Activated T-helper 2 cell treated with anti-CD3 and anti-CD28 coated beads, Interferon-gamma antibody, Interleukin-2, Interleukin-4, amounts not matched to agents 10 μg/mL and 5 μg/mL and 100 μg/mL, durations not matched to agents 14 hours and 24 hours and 36 hours (primary cell): ENCODE measurements at regions not wholly inside any gene's neighbourhood (a gene's known extent, or its start where the extent isn't known, plus 50 kb on each side); places are given as distances from the start of the nearest gene placed in this dataset.

Experiments
- DNase-seq: peaks from one replicate; pipeline ENCODE4 v3.0.0; 2021; ENCODE audit warnings: low spot score
- H3K27ac Mint-ChIP-seq: one replicate; pipeline ENCODE4 v1.8.0; 2021; ENCODE audit warnings: mixed read lengths
- H3K27me3 Mint-ChIP-seq: one replicate; pipeline ENCODE4 v1.8.0; 2021; ENCODE audit warnings: low read depth, mixed read lengths
- H3K36me3 Mint-ChIP-seq: one replicate; pipeline ENCODE4 v1.8.0; 2021; ENCODE audit warnings: low read depth, mixed read lengths
- H3K4me1 Mint-ChIP-seq: one replicate; pipeline ENCODE4 v1.8.0; 2021; ENCODE audit warnings: low read depth, mixed read lengths
- H3K4me3 Mint-ChIP-seq: one replicate; pipeline ENCODE4 v1.8.0; 2021; ENCODE audit warnings: low read depth, mild to moderate bottlenecking, moderate library complexity, mixed read lengths
- H3K9me3 Mint-ChIP-seq: one replicate; pipeline ENCODE4 v1.8.0; 2021; ENCODE audit warnings: mixed read lengths
- intact Hi-C: fragments of 100-400 bp; cut with micrococcal nuclease; formaldehyde crosslinking; loops from one replicate; pipeline ENCODE4 v1.15.1; 2023

GRCh38 chr4:163875327-163875726 is 380.8 kb downstream of the TMA16 start:
- no peaks in the 10 kb centered on the region for H3K9me3 Mint-ChIP-seq
- no peaks in the 10 kb centered on the region for H3K4me1 Mint-ChIP-seq
- DNase-seq, result no peak
- no peak overlapping the region for H3K27ac Mint-ChIP-seq
- H3K36me3 Mint-ChIP-seq, result no peaks in the 10 kb centered on the region
- no peaks in the 10 kb centered on the region for H3K27me3 Mint-ChIP-seq
- no peak overlapping the region for H3K4me3 Mint-ChIP-seq
- intact Hi-C loops, result no loop called here

DNA sequence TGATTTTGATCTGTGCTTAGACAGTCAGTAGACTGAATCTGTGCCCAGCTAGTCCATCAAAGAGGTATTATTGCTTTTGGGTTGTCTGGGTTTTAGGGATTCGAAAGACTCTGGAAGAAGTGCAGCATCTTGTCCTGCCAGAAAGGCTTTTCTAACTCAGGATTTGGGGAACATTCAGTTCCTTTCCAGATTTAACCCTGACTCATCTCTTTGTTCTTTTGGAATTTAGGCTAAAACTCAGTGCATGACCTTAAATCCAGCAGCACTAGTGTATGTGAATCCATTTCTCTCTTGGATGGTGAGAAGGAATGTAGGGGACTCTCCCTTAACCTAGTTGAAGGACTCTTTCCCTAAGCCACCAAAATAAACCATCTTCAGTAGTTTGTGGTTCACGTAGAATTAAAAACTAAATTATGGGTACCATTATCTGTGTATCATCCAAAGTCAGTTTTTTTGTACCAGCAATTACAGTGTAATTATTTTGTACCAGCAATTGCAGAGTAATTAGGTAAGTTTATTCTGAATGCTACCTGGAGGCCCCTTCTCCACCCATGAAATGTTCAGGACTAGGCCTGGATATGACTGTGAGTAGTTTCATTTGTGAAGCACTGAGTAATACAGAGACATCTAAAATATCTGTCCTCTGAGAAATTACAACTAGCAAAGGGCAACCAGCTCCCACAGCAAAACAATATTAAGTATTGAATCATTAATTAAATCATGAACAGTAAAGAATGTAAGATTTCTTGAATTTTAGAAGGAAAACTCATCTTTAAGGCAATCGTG is 384.0 kb downstream of the TMA16 start:
- Mint-ChIP-seq H3K4me1 (no peaks in the 10 kb centered on the region), H3K27me3 (no peaks in the 10 kb centered on the region)
- intact Hi-C loops, result no loop called here

DNA sequence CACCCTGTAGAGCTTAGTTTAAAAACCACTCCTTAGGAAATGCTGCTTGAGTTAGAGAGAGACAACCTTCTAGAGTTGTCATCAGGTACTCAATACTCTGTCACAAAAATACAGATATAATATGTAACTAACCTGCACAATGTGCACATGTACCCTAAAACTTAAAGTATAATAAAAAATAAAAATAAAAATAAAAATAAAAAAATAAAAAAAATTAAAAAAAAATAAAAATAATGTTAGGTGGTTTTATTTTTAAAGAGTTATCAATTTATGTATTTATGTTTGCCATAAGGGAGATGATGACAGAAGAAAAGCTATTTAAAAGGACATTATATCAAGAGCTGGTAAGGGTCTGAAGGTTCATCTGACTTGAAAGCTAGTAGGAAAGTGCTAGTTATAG is 397.9 kb downstream of the TMA16 start:
- Mint-ChIP-seq H3K4me3 (no peak overlapping the region), H3K36me3 (no peaks in the 10 kb centered on the region), H3K9me3 (peaks cover 3% of the 10 kb centered on the region), H3K27me3 (no peaks in the 10 kb centered on the region), H3K4me1 (no peaks in the 10 kb centered on the region), H3K27ac (no peak overlapping the region)
- intact Hi-C loops, result no loop called here
- no peak for DNase-seq

More for the DNA sequence above, 384.0 kb downstream of the TMA16 start:
- no peak overlapping the region for H3K27ac Mint-ChIP-seq
- H3K9me3 Mint-ChIP-seq, result no peaks in the 10 kb centered on the region
- no peaks in the 10 kb centered on the region for H3K36me3 Mint-ChIP-seq
- no peak for DNase-seq
- no peak overlapping the region for H3K4me3 Mint-ChIP-seq

DNA sequence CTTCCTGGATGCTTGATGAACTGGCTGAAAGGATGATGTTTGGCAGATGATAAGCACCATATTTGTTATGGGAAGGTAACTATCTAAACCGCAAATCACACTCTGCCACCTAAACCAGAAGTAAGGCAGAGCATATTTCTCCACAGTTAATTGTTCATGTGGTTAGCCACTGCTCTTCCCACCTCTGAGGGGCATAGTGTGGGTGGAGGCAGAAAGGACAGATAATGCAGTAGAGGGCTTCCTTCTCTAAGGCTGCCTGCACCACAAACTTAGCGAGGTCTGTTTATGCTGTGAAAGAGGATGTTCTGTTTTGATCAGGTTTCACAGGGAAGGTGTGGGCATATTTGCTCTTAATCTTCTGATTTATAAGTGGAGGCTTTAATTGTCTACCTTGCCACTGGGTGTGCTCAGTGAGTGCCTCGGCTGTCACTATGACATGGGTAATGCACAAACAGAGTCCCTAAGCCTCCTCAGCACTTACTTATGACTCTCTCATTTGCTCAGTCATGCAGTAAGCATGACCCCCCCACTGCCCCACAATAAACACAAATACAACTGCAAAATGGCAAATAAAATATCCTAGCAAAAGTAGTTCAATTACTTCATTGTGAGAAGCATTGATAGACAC is 401.0 kb downstream of the TMA16 start:
- Mint-ChIP-seq H3K4me3 (no peak overlapping the region), H3K36me3 (no peaks in the 10 kb centered on the region), H3K4me1 (no peaks in the 10 kb centered on the region), H3K27me3 (no peaks in the 10 kb centered on the region), H3K27ac (no peak overlapping the region), H3K9me3 (peaks cover 3% of the 10 kb centered on the region)
- DNase-seq, result no peak
- intact Hi-C loops, result no loop called here

DNA sequence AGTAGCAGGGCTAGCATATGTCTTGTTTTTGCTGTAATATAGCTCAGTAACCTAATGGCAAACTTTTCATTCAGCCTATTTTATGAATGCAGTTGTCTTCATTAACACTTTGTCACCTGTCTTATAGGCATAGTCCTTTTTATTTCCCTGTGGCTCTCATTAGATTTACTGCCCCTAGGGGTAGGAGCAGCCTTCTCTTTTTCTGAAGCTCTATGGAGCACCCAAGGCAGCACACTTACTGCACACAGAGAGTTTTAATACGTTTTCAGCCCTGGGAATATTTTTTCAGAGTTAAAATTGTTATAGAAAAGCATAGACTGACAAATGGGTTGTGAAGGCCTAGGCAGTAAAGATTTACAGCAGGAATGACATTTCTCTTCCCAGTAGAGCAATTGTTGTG is 406.8 kb downstream of the TMA16 start:
- Mint-ChIP-seq H3K27ac (no peak overlapping the region), H3K4me3 (no peak overlapping the region), H3K9me3 (peaks cover 3% of the 10 kb centered on the region), H3K27me3 (no peaks in the 10 kb centered on the region), H3K4me1 (no peaks in the 10 kb centered on the region), H3K36me3 (no peaks in the 10 kb centered on the region)
- no peak for DNase-seq
- intact Hi-C loops, result no loop called here

DNA sequence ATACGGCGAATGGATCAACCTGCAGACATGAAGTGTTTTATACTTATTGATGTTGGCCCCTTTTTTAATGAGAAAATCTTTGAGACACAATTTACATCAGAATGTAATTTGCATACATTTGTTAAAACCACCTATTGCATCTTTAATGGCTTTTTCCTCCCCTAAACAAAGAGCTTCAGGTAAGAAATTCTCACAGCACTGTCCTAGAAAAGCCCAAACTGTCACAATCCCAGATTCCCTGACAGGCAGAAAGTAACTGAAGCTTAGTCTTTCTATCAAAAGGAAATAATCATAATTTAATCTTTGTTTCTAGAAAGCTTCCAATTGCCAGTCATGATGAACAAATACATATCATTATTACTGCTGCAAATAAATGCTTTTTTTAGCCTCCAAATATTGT is 407.9 kb downstream of the TMA16 start:
- H3K36me3 Mint-ChIP-seq, result no peaks in the 10 kb centered on the region
- H3K4me1 Mint-ChIP-seq, result no peaks in the 10 kb centered on the region
- no peaks in the 10 kb centered on the region for H3K9me3 Mint-ChIP-seq
- no peak overlapping the region for H3K4me3 Mint-ChIP-seq
- H3K27ac Mint-ChIP-seq, result no peak overlapping the region
- no peak for DNase-seq
- intact Hi-C loops, result no loop called here
- no peaks in the 10 kb centered on the region for H3K27me3 Mint-ChIP-seq

- Mint-ChIP-seq H3K9me3 (no peaks in the 10 kb centered on the region), H3K4me1 (no peaks in the 10 kb centered on the region), H3K36me3 (no peaks in the 10 kb centered on the region), H3K27me3 (no peaks in the 10 kb centered on the region), H3K4me3 (no peak overlapping the region), H3K27ac (no peak overlapping the region)
- intact Hi-C loops, result no loop called here
- DNase-seq, result no peak
These were observed 417.4 kb downstream of the TMA16 start for GRCh38 chr4:163911891-163912290.

- H3K4me1 Mint-ChIP-seq, result no peaks in the 10 kb centered on the region
- H3K36me3 Mint-ChIP-seq, result no peaks in the 10 kb centered on the region
- H3K27ac Mint-ChIP-seq, result no peak overlapping the region
- no peak for DNase-seq
- H3K9me3 Mint-ChIP-seq, result no peaks in the 10 kb centered on the region
- no peak overlapping the region for H3K4me3 Mint-ChIP-seq
- no peaks in the 10 kb centered on the region for H3K27me3 Mint-ChIP-seq
- intact Hi-C loops, result no loop called here
These were observed 419.1 kb downstream of the TMA16 start for GRCh38 chr4:163913571-163913970.

- no peaks in the 10 kb centered on the region for H3K27me3 Mint-ChIP-seq
- H3K9me3 Mint-ChIP-seq, result no peaks in the 10 kb centered on the region
- no peak overlapping the region for H3K27ac Mint-ChIP-seq
- no peak for DNase-seq
- H3K4me3 Mint-ChIP-seq, result no peak overlapping the region
- no peaks in the 10 kb centered on the region for H3K36me3 Mint-ChIP-seq
- no peaks in the 10 kb centered on the region for H3K4me1 Mint-ChIP-seq
- intact Hi-C loops, result no loop called here
These were observed 421.4 kb downstream of the TMA16 start for GRCh38 chr4:163915896-163916295.

DNA sequence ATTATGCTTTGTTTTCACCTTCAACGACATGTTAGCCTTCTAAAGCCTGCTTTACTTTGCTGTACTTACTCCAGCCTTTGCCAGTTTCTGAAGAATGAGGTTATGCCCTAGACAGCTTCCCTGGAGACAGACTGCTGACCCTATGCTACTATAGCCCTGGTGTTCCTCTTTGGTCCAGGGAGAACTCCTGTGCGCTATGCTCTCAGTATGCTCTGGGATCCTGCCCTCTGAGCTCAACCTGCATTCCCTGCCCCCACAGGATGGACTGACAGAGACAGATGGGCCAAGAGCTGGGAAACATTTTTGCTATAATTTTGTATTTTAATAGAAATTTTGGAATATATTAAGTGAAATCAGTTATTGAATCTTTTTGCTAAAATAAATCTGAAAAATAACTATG is 425.9 kb downstream of the TMA16 start:
- H3K4me1 Mint-ChIP-seq, result no peaks in the 10 kb centered on the region
- no peak overlapping the region for H3K4me3 Mint-ChIP-seq
- H3K27ac Mint-ChIP-seq, result no peak overlapping the region
- intact Hi-C loops, result no loop called here
- no peaks in the 10 kb centered on the region for H3K9me3 Mint-ChIP-seq
- no peaks in the 10 kb centered on the region for H3K27me3 Mint-ChIP-seq
- no peaks in the 10 kb centered on the region for H3K36me3 Mint-ChIP-seq
- DNase-seq, result no peak

DNA sequence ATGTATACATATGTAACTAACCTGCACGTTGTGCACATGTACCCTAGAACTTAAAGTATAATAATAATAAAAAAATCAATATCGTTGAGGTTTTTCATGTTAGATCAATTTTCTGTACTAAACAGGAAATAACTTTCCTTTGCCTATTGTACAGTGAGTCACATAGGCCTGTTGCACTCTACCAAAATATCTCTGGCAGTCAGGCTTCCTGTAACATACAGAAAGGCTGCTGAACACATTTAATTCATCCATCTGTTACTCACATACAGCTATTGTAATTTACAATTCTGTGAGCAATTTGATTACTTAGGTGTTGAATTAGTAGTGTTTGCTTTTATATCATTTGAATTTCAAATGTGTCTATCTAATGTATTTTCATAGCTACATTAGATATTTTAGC is 427.8 kb downstream of the TMA16 start:
- H3K9me3 Mint-ChIP-seq, result no peaks in the 10 kb centered on the region
- intact Hi-C loops, result no loop called here

GRCh38 chr4:163923092-163923491 is 428.6 kb downstream of the TMA16 start:
- DNase-seq, result no peak
- intact Hi-C loops, result no loop called here
- no peaks in the 10 kb centered on the region for H3K9me3 Mint-ChIP-seq
- H3K36me3 Mint-ChIP-seq, result no peaks in the 10 kb centered on the region
- no peak overlapping the region for H3K4me3 Mint-ChIP-seq
- H3K27me3 Mint-ChIP-seq, result no peaks in the 10 kb centered on the region
- no peaks in the 10 kb centered on the region for H3K4me1 Mint-ChIP-seq
- H3K27ac Mint-ChIP-seq, result no peak overlapping the region

More for the DNA sequence above, 427.8 kb downstream of the TMA16 start:
- Mint-ChIP-seq H3K27me3 (no peaks in the 10 kb centered on the region), H3K36me3 (no peaks in the 10 kb centered on the region), H3K27ac (no peak overlapping the region), H3K4me3 (no peak overlapping the region), H3K4me1 (no peaks in the 10 kb centered on the region)
- no peak for DNase-seq

DNA sequence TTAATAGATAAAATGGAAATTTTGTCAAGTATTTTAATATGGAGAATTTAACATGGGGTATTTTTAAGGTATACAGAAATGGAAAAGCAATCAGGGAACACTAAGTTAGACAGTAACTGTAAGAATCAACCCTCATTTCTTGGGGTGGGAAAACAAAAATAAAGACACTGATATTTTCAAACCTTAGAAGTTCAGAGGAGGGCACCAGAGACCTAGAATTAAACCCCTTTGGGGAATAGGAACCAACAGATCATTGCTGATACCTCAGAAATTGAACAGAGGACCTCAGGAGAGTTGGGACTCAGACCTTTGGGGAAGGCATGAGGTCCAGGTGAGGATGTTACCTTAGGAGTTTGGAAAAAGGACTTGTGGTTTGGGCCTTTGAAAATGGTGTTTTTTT is 435.6 kb downstream of the TMA16 start:
- Mint-ChIP-seq H3K4me3 (no peak overlapping the region), H3K4me1 (no peaks in the 10 kb centered on the region), H3K36me3 (no peaks in the 10 kb centered on the region), H3K27ac (no peak overlapping the region), H3K27me3 (no peaks in the 10 kb centered on the region), H3K9me3 (no peaks in the 10 kb centered on the region)
- intact Hi-C loops, result no loop called here
- no peak for DNase-seq
